ENCODE measurements at regions not wholly inside any gene's neighbourhood (a gene's known extent, or its start where the extent isn't known, plus 50 kb on each side); places are given as distances from the start of the nearest gene placed in this dataset.

DNA sequence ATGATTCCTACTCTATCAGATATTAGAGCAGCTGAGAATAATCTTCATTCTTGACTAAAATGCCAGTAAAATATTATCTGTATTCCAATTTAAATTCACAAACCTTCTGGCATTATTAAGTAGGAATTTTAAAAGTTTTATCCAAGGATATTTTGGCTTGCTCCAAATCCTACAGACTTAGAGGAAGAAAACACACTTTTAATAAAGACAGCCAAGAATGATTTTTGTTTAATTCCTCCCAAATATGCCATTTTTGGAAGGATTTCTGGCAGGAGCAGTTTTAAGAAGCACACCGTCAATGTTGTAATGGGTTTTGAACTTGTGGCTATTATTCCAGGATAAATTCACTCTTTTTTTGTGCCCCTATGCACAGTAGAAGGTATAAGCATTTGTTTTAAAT, 355.1 kb downstream of the SLITRK5 start:
- Histone ChIP-seq H2BK5ac (ENCODE audit: low read depth, low read length, poor library complexity, severe bottlenecking) (no peak overlapping the region), H3K56ac (ENCODE audit: extremely low read depth, insufficient read depth, low read length) (no peak overlapping the region), H3K4ac (ENCODE audit: low read depth, low read length) (no peak overlapping the region), H4K20me1 (ENCODE audit: insufficient read depth, low read length) (no peaks in the 10 kb centered on the region), H4K91ac (ENCODE audit: insufficient read depth, low read depth, low read length) (no peak overlapping the region), H2AFZ (replicated peaks; ENCODE audit: low read length, poor library complexity) (no peak overlapping the region), H3K4me2 (ENCODE audit: low read depth, low read length) (no peak overlapping the region), H2BK20ac (ENCODE audit: low read depth, low read length) (no peak overlapping the region), H2AK9ac (replicated peaks; ENCODE audit: low read depth, low read length, poor library complexity) (no peak overlapping the region), H3K27ac (ENCODE audit: insufficient read depth, low read length) (no peak overlapping the region), H3K4me1 (ENCODE audit: control insufficient read depth, insufficient read depth, low read length) (no peaks in the 10 kb centered on the region), H3K9me1 (ENCODE audit: insufficient read depth, low read length) (no peaks in the 10 kb centered on the region), H3K9me3 (ENCODE audit: control insufficient read depth, insufficient read depth, low read length) (no peaks in the 10 kb centered on the region), H2BK15ac (ENCODE audit: low read depth, low read length) (no peak overlapping the region), H4K5ac (ENCODE audit: low read depth, low read length) (no peak overlapping the region), H3K23ac (ENCODE audit: low read depth, low read length) (no peak overlapping the region), H3K27me3 (ENCODE audit: control insufficient read depth, insufficient read depth, low read length) (no peaks in the 10 kb centered on the region), H2AK5ac (ENCODE audit: low read depth, low read length) (no peak overlapping the region), H3K14ac (replicated peaks; ENCODE audit: low read depth, low read length) (no peak overlapping the region), H3K9ac (ENCODE audit: low read depth, low read length) (no peak overlapping the region), H3K36me3 (ENCODE audit: control insufficient read depth, insufficient read depth, low read length) (no peaks in the 10 kb centered on the region), H2BK120ac (ENCODE audit: low read depth, low read length) (no peak overlapping the region), H3K4me3 (ENCODE audit: insufficient read depth, low read depth, low read length) (no peak overlapping the region), H4K8ac (ENCODE audit: low read depth in 2 of 2, low read length in 2 of 2) (no peak overlapping the region), H3K79me1 (ENCODE audit: low read depth in 1 of 2, low read length in 2 of 2) (no peaks in the 10 kb centered on the region), H3K18ac (ENCODE audit: low read depth, low read length) (no peak overlapping the region)
- no CpG with 5 or more reads among the region's 1 CpG for WGBS, 2 experiments (ENCODE audit: extremely low coverage in 2 of 2, insufficient read length in 1 of 2)
- BruUV-seq (replicated peaks): no TSS peak
- ChIA-PET POLR2A (ENCODE audit: unreplicated experiment) (no interaction called here), CTCF (no interaction called here)
- dilution Hi-C loops (cut with HindIII; ENCODE audit: low sequenced_read_pairs, unreplicated experiment): no loop called here
- ATAC-seq (ENCODE audit: low read depth) (no peak), DNase-seq (no peak)
- intact Hi-C loops (cut with micrococcal nuclease): no loop called here
- in situ Hi-C loops (cut with MboI; ENCODE audit: low sequenced_read_pairs): no loop called here
- TF ChIP-seq POLR2A (IDR thresholded peaks at IDR 0.05; ENCODE audit: low read depth, low read length) (no peak), RAD21 (IDR thresholded peaks at IDR 0.05; ENCODE audit: low read length) (no peak), MAFK (IDR thresholded peaks at IDR 0.05; ENCODE audit: low read depth, low read length) (no peak)
- TF ChIP-seq, protein P1, sequence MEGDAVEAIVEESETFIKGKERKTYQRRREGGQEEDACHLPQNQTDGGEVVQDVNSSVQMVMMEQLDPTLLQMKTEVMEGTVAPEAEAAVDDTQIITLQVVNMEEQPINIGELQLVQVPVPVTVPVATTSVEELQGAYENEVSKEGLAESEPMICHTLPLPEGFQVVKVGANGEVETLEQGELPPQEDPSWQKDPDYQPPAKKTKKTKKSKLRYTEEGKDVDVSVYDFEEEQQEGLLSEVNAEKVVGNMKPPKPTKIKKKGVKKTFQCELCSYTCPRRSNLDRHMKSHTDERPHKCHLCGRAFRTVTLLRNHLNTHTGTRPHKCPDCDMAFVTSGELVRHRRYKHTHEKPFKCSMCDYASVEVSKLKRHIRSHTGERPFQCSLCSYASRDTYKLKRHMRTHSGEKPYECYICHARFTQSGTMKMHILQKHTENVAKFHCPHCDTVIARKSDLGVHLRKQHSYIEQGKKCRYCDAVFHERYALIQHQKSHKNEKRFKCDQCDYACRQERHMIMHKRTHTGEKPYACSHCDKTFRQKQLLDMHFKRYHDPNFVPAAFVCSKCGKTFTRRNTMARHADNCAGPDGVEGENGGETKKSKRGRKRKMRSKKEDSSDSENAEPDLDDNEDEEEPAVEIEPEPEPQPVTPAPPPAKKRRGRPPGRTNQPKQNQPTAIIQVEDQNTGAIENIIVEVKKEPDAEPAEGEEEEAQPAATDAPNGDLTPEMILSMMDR (conservative IDR thresholded peaks at IDR 0.05; ENCODE audit: low read depth, low read length): no peak

Measured in IMR-90 (cell line).